ENCODE measurements at regions not wholly inside any gene's neighbourhood (a gene's known extent, or its start where the extent isn't known, plus 50 kb on each side); places are given as distances from the start of the nearest gene placed in this dataset.

DNA sequence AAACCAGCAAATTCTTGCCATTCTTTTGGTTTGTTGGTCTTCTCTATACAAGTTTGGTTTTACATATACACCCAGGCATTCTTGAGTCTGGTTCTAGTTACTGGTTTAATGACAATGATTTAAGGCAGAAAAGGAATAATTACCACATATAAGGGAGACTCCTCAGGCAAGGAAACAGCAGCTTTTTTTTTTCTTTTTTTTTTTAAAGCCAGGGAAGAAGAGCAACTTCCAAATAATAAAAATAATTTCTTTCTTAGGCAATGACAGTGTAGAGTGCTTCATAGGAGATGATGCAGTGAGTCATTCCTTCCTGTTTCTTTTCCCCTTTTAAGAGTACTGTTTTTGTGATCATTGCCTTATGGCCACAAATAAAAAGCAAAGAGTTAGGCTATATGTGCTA lies 289.7 kb downstream of the DKK2 start:
- H3K4me3 ChIP-seq (ENCODE audit: control insufficient read depth, low read depth, low read length): no peak overlapping the region
- DNase-seq (ENCODE audit: low read depth): peak; percentile 62
- TF ChIP-seq, protein P1, sequence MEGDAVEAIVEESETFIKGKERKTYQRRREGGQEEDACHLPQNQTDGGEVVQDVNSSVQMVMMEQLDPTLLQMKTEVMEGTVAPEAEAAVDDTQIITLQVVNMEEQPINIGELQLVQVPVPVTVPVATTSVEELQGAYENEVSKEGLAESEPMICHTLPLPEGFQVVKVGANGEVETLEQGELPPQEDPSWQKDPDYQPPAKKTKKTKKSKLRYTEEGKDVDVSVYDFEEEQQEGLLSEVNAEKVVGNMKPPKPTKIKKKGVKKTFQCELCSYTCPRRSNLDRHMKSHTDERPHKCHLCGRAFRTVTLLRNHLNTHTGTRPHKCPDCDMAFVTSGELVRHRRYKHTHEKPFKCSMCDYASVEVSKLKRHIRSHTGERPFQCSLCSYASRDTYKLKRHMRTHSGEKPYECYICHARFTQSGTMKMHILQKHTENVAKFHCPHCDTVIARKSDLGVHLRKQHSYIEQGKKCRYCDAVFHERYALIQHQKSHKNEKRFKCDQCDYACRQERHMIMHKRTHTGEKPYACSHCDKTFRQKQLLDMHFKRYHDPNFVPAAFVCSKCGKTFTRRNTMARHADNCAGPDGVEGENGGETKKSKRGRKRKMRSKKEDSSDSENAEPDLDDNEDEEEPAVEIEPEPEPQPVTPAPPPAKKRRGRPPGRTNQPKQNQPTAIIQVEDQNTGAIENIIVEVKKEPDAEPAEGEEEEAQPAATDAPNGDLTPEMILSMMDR (IDR thresholded peaks at IDR 0.05; ENCODE audit: control insufficient read depth, insufficient read depth, low read depth, low read length, missing control alignments): no peak

DNA sequence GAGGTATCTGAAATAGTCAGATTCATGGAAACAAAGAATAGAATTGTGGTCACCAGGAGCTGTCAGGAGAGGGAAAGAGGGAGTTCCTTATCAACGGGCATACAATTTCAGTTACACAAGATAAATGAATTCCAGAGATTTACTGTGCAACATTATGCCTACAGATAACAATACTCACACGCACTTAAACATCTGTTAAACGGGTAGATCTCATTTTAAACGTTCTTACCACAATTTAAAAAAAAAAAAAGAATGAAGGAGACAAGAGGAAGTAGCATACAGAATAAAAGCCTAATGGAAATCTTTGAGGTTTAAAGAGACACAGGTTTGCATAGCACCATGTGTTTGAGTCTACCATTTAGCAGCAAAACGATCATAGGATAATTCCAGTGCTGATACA lies 298.0 kb downstream of the DKK2 start:
- TF ChIP-seq, protein P1 (IDR thresholded peaks at IDR 0.05; ENCODE audit: control insufficient read depth, insufficient read depth, low read depth, low read length, missing control alignments): no peak
- no peak overlapping the region for H3K4me3 ChIP-seq (ENCODE audit: control insufficient read depth, low read depth, low read length)
- no peak for DNase-seq (ENCODE audit: low read depth)

DNA sequence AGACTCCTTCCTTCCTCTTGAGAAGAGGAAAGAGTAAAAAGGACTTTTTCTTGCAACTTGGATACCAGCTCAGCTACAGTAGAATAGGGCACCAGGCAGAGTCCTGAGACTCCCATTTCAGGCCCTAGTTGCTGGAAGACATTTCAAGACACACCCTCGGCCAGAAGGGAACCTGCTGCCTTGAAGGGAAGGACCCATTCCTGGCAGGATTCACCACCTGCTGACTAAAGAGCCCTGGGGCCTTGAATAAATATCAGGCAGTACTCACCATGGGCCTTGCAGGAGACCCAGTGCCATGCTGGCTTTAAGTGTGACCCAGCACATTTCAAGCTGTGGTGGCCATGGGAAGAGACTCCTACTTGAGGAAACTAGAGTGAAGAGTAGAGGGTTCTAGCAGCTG lies 317.6 kb downstream of the DKK2 start:
- H3K4me3 ChIP-seq (ENCODE audit: control insufficient read depth, low read depth, low read length): no peak overlapping the region
- TF ChIP-seq, protein P1 (IDR thresholded peaks at IDR 0.05; ENCODE audit: control insufficient read depth, insufficient read depth, low read depth, low read length, missing control alignments): no peak
- no peak for DNase-seq (ENCODE audit: low read depth)

DNA sequence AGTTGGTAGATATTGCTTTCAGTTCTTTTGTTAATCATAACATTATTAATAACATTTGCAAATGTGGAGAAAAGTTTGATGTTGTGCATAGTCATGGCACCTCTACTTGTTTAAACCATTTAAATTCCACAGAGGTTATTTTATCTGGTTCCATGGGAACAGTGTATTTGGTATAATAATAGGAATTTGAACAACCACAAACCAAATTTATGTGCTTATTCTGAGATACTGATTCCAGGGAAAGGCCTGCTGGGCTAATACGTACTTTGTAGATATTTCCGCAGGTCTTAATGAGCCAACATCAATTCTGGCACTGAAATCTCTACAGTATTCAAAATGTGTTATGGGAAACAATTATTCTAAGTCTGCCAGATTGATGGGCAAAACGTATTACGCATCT lies 319.0 kb downstream of the DKK2 start:
- no peak for DNase-seq (ENCODE audit: low read depth)
- no peak overlapping the region for H3K4me3 ChIP-seq (ENCODE audit: control insufficient read depth, low read depth, low read length)
- TF ChIP-seq, protein P1 (IDR thresholded peaks at IDR 0.05; ENCODE audit: control insufficient read depth, insufficient read depth, low read depth, low read length, missing control alignments): no peak

DNA sequence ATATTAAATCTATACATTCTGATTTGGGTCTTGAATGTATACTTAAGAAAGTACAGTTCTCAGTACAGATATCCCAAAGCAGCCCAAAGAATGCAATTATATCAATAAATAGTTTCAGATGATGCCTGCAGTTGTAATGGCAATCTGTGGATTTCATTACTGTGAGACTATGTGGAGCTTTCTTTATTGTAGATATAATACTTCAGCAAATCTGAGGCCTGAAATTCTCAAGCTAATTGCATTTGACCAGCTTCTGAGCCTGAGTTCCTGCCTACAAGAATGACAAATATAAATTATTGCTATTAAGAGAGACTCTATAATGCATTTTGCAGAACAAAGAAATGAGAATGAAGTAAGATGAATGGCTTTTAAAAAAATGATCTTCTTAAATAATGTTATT lies 320.3 kb downstream of the DKK2 start:
- no peak for DNase-seq (ENCODE audit: low read depth)
- no peak overlapping the region for H3K4me3 ChIP-seq (ENCODE audit: control insufficient read depth, low read depth, low read length)
- TF ChIP-seq, protein P1 (IDR thresholded peaks at IDR 0.05; ENCODE audit: control insufficient read depth, insufficient read depth, low read depth, low read length, missing control alignments): no peak

DNA sequence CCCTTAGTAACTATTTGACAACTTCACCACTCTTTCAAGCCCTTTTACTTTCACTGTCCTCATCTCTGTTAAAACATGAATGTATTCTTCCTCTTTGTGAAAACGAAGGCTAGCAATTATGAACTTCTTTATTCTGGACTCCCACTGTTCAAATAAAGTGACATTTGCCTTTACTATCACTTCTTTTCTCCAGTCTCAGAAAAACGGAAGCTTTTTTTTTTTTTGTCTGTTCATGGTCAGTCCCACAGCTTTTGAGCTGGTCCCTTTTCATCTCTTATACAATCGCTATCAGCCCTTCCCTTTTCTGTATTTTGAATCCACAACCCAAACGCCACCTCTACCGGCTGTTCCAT lies 327.7 kb downstream of the DKK2 start:
- no peak overlapping the region for H3K4me3 ChIP-seq (ENCODE audit: control insufficient read depth, low read depth, low read length)
- DNase-seq (ENCODE audit: low read depth): no peak

More for the DNA sequence above, 327.7 kb downstream of the DKK2 start:
- TF ChIP-seq, protein P1 (IDR thresholded peaks at IDR 0.05; ENCODE audit: control insufficient read depth, insufficient read depth, low read depth, low read length, missing control alignments): no peak
